GM19043 (cell line): ENCODE measurements at regions not wholly inside any gene's neighbourhood (a gene's known extent, or its start where the extent isn't known, plus 50 kb on each side); places are given as distances from the start of the nearest gene placed in this dataset.

Experiments
- ATAC-seq: cut with Tn5 transposase; IDR thresholded peaks from one replicate; pipeline ENCODE4 v1.9.1; 2021; ENCODE audit warnings: low read depth; ENCODE audit not compliant: unreplicated experiment

DNA sequence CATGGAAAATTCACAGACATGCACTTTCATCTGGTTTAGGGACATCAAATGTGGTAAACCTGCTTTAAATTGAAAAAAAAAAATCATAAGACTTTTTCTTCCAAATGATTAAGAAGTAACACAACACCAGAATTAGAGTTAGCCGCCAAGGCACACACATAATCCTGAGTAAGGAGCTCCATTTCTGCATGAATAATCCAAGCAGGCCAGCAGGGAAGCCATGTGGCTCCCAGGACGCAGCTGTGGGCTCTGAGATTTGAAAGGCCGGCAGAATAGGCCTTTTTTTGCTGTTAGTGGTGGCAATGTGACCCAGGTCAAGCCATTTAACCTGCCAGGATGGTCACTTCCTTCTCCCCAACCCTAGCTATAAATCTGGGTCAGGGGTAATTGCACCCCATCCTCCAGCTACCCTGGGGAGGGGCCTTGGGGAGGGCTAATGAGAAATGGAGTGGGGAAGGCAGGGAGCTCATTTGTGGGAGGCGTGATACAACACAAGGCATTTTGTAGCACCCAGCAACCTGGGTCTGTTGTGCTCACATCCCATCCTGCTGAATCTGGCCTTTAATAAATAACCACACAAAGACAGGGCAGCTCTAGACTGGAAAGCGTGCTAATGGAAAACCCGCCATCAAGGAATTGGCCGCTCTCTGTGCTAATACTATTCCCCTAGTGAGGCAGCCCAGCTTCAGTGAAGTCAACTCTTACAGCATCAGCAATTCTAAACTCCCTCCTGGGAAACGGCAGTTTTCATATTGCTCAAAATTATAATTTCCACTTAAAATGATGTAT, 178.5 kb downstream of the RHOU start:
- ATAC-seq = no peak

DNA sequence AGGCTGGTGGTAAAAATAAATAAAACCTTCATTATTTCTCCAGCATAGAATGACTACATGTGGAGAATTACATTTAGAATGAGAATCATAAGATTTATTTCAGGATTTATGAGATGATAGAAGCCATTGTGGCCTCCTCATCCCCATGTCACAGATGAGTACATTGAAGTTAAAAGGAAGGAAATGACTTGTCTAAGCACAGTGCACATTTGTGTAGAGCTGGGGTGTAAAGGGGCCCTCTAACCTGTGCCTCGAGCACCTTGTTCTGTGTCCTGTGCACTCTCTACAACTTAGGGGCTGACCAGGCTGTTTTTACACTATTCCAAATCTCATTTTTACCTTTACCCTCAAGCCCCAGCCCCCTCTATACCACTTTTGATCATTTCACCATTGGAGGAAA, 179.4 kb downstream of the RHOU start:
- ATAC-seq = no peak

DNA sequence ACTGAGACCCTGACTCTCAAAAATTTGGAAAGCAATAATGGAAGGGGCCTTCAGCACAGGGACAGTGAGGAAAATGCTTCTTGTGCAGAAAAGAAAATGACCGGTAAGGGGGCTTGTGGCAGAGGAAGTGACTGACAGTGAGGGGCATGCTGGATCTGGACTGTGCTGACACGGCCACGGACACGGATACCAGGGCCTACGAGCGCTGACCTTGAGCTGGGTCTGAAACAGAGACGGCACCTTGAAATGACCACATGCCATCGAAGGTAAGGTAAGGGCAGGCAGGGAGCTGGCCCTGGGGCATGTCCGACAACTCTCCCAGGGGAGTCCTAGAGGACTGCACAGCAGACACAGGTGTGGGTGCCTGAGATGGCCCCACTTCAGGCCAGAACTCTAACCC, 182.1 kb downstream of the RHOU start:
- no peak for ATAC-seq

DNA sequence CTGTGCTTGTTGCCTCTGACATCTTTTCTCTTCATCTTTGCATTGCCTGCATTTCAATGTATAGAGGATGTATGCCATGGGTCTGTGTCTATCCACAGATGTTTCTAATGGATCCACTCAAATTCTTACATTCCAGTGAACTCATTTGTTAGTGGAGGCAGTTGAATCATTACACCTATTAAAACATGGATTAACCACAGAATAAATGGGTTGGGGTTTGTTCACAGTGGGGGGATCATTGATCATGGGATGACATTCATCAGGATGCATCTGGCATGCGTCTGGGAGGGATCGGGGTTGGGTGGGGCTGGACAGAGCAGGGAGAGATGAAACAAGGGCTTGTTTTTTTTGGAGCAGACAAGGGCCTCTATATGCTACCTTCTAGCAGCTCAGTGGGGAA, 182.5 kb downstream of the RHOU start:
- ATAC-seq = no peak

DNA sequence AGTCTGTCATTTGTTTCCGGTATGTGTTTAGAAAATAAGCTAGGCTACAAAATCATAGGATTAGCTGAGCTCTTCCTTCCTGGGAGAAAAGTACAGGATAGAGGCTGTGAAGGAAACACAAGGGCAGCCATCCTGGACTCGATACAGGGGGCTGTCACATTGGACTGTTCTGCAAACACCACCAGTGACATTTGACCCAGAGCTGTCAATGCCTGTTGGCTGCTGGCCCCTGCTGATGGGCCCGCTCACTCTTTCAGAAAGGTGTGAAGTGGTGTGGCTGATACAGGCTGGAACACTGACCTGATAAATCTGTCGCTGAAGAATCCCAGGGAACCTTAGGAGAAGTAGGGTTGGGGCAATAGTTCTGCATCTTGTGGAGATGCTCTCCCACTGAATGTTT, 183.1 kb downstream of the RHOU start:
- ATAC-seq = no peak

DNA sequence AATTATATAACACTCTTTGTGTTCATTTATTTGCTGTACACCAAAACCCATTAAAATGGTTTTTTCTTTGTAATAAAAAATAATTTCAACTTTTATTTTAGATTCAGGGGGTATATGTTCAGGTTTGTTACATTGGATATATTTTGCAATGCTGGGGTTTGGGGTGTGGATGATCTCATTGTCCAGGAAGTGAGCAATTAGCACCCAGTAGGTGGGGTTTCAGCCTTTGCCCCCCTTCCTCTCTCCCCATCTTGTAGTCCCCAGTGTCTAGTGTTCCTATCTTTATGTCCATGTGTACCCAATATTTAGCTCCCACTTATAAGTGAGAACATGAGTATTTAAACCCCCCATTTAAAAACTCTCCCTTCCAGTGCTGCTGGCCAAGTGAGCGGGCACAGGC, 184.6 kb downstream of the RHOU start:
- no peak for ATAC-seq

DNA sequence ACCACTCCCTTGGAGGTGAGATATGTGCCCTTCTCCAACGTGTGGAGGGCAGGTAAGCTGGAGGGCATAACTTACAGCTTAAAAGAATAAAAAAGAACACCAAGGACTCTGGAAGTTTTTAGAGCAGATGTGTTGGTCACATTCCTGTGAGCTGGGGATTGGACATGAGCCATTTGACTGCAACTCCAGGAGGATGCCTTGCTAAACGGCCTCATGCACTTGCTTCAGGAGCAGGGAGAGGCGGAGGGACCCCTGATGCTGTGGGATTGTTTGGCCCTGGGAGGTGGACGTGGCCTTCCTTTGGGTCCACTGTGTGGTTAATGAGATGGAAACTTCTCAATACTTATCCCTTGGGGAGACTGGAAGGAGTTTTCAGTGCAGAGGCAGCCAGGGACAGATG, 185.6 kb downstream of the RHOU start:
- ATAC-seq = no peak

DNA sequence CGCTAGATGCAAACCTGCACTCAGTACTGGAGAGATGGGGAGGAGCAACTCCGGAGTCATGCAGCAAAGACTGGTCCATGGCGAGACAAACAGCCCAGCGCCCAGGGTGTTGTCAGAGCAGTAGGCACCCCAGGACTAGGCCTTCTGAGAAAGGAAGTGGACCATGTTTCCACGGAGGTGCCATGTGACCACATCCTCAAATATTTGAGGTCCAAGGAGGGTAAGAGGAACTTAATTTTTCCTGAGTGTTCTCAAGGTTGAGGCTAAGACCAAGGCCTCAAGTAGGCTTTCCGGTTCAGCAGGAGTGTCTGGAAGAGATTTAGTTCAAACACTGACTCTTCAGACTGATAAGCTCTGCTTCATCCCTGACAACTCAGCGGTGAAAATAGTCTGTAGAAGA, 186.2 kb downstream of the RHOU start:
- no peak for ATAC-seq

DNA sequence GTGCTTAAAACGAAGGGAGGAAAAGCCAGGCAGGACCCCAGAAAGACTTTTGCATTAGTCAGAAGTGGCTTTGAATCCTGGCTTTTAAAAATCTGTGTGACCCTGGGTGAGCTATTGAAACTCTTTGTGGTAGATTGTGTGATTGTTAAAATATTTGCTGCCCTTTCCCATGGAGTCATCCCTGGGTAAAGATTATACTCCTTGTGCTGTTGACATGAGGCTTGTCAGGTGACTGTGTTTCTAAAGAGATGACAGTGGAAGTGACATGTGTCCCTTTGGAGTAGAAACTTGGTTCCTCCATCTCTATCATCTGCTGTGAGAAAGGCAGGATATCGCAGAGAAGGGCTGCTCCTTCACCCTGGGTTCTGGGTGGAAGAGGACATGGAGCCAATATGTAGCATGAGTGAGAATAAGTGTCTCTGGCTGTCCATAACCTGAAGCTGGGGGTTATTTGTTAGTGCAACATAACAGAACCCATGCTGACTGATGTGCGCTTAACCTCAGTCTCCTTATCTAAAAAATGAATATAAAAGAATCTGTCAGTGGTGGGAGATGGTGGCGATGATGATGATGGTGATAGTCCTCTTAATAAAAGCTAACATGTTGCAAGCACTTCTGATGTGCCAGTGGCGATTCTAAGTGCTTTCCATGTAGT, 187.6 kb downstream of the RHOU start:
- ATAC-seq = no peak

DNA sequence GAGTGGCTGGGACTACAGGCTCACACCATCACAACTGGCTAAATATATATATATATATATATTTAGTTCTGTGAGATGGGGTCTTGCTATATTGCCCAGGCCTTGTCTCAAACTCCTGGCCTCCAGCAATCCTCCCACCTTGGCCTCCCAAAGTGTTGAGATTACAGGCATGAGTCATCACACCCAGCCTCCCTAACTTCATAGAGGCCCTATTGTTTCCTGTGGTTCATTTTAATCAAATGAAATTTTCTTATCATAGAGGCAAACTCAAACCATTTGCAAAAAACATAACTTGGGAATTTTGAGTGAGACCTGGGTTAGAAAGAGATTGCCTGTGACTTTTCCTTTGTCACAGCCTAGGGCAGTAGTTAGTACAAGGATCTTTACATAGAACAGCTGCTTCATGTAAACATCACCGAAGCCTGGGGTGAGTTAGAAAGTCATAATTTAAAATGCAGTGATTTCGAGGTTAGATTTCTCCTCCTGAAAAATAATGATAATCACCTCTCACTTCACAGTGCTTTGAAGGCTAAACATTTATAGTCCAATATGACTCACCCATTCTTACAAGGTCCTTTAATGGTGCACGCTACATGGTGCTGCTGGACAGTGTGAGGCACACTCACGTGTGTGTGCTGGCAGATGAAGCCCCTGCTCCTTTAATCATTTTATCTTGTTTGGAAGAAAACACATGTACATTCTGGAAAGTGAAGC, 188.9 kb downstream of the RHOU start:
- ATAC-seq = no peak

DNA sequence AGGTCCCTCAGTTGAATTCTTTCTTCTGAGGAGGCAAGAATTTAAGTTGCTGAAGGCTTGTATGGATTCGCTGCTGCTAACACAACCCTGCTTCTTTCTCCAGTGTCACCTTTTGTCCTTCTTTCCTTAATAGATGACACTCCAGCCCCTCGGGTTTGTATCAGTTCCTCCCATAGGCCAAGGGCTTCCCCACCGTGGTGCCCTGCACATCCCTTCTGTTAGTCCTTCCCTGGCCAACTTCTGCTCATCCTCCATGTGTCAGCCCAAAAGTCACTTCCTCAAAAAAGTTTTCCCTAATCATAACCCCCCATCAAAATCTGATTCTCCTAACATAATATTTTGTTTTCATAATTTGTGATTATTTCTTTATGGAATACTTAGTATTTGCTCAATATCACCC, 190.4 kb downstream of the RHOU start:
- ATAC-seq = no peak

DNA sequence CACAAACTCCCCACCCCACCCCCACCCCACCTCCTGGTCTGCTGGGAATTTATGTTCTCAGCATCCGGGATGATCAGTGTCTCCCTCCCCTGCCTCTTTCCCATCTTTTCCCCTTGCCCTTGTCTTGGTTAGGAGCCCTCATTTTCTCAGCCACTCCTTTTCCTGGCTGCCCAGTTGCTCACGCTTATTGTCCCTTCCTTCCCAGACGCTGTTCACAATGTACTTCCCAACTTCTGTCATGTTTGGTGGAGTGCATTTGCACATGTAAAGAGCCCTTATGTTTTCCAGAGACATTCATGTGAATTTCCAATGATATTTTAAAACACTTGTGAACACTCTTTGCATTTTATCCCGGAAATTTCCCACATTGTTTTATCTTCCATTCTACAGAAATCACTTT, 192.1 kb downstream of the RHOU start:
- ATAC-seq = no peak

DNA sequence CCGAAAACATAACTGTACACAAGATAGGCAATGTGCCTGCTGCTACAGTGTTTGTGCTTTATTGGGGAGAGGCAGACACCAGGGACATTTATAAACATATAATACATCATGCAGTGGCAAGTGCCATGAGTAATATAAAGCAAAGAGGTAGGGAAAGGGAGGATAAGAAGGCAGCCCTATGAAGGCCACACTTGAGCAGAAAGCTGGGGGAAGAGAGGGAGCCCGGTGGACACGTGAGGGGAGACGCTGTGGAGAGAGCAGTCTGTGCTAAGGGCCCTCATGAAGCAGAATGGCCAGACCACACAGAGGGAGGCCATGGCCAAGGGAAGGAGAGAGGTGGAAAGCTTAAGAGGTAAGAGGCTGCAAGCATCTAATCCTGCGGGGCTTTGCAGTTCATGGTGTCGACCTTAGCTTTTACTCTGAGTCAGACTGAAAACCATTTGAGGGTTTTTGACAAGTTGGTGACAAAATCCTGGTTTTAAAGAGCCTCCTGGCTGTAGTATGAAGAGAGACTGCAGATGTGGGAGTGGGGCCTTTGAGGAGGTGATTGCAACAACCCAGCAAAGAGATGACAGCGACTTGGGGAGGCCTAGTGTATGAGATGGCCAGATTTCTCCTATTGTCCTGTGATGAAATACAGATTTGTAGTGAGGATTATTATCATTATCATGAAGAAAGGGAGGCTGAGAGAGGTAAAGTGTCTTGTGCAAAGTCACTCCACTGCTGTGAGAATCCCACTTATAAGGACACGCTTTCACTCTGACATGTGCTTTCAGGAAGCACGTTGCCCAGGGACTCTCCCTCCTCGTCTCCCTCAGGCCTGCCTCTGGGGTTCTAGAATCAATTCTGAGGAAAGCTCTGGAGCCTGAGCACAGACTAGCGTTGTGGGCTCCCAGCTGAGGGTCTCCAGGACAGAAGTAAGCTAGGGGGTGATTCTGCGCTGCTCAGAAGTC, 192.9 kb downstream of the RHOU start:
- ATAC-seq = no peak

DNA sequence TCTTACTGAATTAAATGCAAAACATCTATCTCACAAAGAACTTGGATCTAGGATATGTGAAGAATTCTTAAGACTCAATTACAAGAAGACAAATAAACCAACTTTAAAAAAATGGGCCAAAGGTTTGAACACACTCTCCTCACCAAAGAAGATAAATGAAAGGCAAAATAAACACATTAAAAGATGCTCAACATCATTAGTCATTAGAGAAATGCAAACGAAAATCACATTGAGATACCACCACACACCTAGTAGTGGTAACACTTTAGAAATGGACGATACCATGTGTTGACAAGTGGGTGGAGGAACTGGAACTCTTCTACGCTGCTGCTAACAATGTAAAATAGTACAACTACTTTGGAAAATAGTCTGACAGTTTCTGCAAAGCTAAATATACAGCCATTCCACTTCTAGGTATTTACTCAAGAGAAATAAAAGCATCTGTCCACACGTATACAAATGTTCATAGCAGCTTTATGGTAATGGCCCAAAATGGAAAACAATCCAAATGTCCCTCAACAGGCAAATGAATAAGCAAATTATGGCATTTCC, 194.3 kb downstream of the RHOU start:
- ATAC-seq = no peak

DNA sequence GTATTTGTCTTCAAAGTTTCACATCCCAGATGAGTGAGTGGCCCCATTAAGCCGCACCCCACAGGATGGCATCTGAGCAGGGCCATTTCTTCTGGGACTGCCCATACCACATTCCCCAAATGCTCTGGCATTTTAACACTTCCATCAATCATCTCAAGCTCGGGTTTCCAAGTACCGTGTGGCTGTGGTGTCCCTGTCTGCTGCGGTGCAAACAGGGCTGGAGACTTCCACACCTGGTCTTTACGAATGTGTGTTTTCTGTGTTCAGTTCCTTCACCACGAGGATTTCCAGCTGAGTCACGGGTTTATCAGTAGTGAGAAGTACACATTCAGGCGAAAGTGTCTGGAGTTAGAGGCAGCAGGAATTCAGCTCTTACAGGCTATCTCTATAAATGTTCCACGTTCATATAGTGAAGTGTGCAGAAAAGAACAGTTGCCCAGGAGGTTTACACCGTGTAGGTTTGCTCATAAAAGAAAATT, 195.2 kb downstream of the RHOU start:
- ATAC-seq = no peak

DNA sequence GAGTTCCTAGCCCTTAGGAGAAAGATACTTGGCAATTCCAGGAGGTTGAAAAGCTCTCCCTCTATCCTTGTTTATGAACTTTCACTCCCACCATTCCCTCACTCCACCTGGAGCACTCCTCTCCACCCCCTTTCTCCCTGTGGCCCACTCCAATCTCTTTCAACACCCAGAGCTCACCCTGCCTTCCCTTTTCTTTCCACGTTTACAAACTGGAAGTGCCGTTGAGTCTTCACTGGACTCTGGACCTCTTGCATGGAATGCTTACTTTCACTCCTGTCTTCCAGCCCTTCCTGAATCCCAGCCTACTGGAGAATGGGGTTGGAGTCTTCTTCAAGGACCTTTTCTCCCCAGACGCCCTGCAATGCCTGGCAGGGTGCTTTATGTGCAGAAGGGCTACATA, 198.5 kb downstream of the RHOU start:
- no peak for ATAC-seq

DNA sequence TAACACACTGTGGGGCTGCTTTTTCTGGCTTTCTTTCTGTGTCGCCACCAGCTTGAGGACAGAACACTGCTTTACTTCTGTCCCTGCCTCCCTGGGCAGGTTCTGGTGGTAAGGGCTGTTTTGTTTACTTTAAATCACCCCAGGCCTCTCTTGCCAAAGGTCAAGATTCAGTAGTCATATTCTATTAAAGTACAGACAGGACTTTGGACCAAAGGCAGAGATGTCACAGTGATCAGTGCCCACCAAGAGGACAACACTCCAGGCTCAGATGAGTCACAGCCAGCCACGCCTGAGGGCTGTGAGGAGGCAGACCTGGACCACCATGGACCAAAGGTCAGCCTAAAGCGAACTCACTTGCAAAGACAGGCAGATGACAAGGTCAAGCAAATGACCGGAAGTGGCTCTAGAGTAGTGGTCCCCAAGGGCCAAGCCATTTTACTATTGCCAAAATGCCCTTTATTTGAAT, 200.0 kb downstream of the RHOU start:
- ATAC-seq = no peak

DNA sequence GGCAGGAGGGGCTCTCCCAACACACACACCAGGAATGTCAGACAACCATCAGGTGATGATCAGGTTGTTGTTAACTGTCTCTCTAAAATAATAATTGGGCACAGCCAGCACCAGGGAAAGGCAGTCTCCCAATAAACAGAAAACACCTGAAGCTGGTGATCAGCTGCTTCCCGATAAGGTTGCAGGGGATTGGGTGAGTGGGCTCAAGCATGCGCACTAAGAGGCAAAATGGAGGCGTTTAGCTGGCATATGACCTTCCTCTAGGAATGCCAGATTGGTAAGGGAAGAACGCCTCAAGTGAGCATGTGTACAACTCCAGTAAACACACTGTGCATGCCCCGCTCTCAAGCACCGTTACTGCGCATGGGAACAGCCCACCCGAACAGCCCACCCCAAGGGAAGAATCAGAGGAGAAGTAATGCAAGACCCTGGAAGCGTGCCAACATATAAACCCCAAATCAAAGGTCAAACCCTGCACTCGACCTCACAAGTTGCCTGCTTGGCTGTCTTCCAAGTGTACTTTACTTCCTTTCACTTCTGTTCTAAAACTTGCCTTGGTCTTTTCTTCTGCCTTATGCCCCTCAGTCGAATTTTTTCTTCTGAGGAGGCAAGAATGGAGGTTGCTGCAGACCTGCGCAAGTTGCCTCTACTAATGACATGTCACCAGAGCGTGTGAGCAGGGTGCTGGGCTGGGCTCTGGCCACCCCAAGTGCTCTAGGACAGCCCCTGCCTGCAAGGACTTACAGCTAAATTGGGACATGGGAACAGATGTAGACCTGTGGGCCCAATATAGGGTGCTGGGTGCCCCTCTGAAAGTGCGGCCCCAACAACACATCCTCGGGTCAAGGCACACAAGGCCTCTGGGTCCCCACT, 200.8 kb downstream of the RHOU start:
- no peak for ATAC-seq

DNA sequence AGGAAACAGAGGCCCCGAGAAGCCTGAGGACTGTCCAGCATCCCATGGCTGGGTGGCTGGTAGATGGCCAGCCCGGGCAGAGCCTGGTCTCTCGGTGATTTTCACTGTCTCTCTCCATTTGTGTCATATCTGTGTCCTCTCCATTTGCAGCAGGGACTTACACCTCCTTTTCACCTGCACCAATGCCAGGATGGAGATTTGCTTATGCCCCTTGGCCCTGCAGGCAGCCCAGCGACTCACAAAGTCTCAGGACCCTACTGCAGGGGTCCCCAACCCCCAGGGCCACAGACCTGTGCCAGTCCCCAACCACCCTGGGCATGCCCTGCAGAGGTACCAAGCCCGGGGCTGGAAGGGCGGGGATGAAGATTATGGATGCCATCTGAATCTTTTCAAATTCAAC, 201.6 kb downstream of the RHOU start:
- ATAC-seq = no peak
